Neuronal stem cell (in vitro differentiated cells): ENCODE measurements at regions not wholly inside any gene's neighbourhood (a gene's known extent, or its start where the extent isn't known, plus 50 kb on each side); places are given as distances from the start of the nearest gene placed in this dataset.

Source experiments
- DNase-seq: peaks from one replicate; pipeline ENCODE4 v3.0.0-alpha.2; 2013; ENCODE audit warnings: low spot score
- H2AFZ ChIP-seq: one replicate; pipeline ENCODE4 v1.6.1; 2013; ENCODE audit warnings: mild to moderate bottlenecking, low read length, inconsistent platforms
- H2AK5ac ChIP-seq: 2 replicates; pipeline ENCODE4 v1.6.1; 2013; ENCODE audit warnings: low read depth, mild to moderate bottlenecking, inconsistent platforms, low read length, moderate library complexity, mixed read lengths
- H2BK120ac ChIP-seq: 2 replicates; pipeline ENCODE4 v1.6.1; 2013; ENCODE audit warnings: low read depth, mild to moderate bottlenecking, inconsistent platforms, low read length, moderate library complexity, mixed read lengths
- H2BK12ac ChIP-seq: one replicate; pipeline ENCODE4 v1.6.1; 2013; ENCODE audit warnings: low read length, inconsistent platforms
- H2BK15ac ChIP-seq: 2 replicates; pipeline ENCODE4 v1.6.1; 2013; ENCODE audit warnings: mild to moderate bottlenecking, low read length, inconsistent platforms, mixed read lengths
- H2BK5ac ChIP-seq: one replicate; pipeline ENCODE4 v1.6.1; 2013; ENCODE audit warnings: inconsistent platforms, mild to moderate bottlenecking, low read length, moderate library complexity
- H3K14ac ChIP-seq: one replicate; pipeline ENCODE4 v1.6.1; 2013; ENCODE audit warnings: low read length, inconsistent platforms
- H3K18ac ChIP-seq: 2 replicates; pipeline ENCODE4 v1.6.1; 2013; ENCODE audit warnings: low read length, inconsistent platforms
- H3K23ac ChIP-seq: 2 replicates; pipeline ENCODE4 v1.6.1; 2013; ENCODE audit warnings: low read depth, mild to moderate bottlenecking, mixed read lengths, low read length, inconsistent platforms; ENCODE audit not compliant: poor library complexity
- H3K27ac ChIP-seq: replicated peaks from 3 replicates; pipeline ENCODE4 v1.5.1; 2013; ENCODE audit warnings: low read length, inconsistent platforms
- H3K27me3 ChIP-seq, 3 experiments: 2 replicates each; pipeline ENCODE4 v1.6.1; 2013; ENCODE audit warnings: low read length in 3 of 3, mild to moderate bottlenecking in 2 of 3, inconsistent platforms in 1 of 3, low read depth in 1 of 3, mixed read lengths in 1 of 3, moderate library complexity in 1 of 3; ENCODE audit not compliant: control insufficient read depth in 3 of 3, insufficient read depth in 3 of 3
- H3K36me3 ChIP-seq, 2 donors: replicated peaks in 1 of 2; 2 replicates each; pipeline ENCODE4 v1.6.1; 2013; ENCODE audit warnings: low read length in 2 of 2; ENCODE audit not compliant: control insufficient read depth in 2 of 2, insufficient read depth in 2 of 2
- H3K4ac ChIP-seq: 2 replicates; pipeline ENCODE4 v1.6.1; 2013; ENCODE audit warnings: inconsistent platforms, mild to moderate bottlenecking, low read length, moderate library complexity
- H3K4me1 ChIP-seq, 2 donors: 1 replicate in 1 of 2; 2 replicates in 1 of 2; pipeline ENCODE4 v1.6.1; 2013; ENCODE audit warnings: low read length in 2 of 2, low read depth in 1 of 2; ENCODE audit not compliant: control insufficient read depth in 2 of 2, insufficient read depth in 1 of 2
- H3K4me2 ChIP-seq: one replicate; pipeline ENCODE4 v1.6.1; 2013; ENCODE audit warnings: mild to moderate bottlenecking, low read length, inconsistent platforms; ENCODE audit not compliant: insufficient read depth, poor library complexity, severe bottlenecking
- H3K4me3 ChIP-seq, 2 donors: 2 replicates each; pipeline ENCODE4 v1.5.1; 2013; ENCODE audit warnings: low read length in 2 of 2, mild to moderate bottlenecking in 2 of 2, inconsistent platforms in 1 of 2, moderate library complexity in 1 of 2
- H3K79me1 ChIP-seq: one replicate; pipeline ENCODE4 v1.6.1; 2013; ENCODE audit warnings: low read depth, mild to moderate bottlenecking, inconsistent platforms, low read length, moderate library complexity
- H3K9ac ChIP-seq: one replicate; pipeline ENCODE4 v1.6.1; 2013; ENCODE audit warnings: mild to moderate bottlenecking, low read depth, low read length, inconsistent platforms; ENCODE audit not compliant: poor library complexity
- H3K9me3 ChIP-seq, 2 donors: replicated peaks in 1 of 2; 2 replicates each; pipeline versions ENCODE3 to v1.6.1; 2013; ENCODE audit warnings: low read length in 2 of 2, mild to moderate bottlenecking in 2 of 2, inconsistent platforms in 1 of 2, low read depth in 1 of 2, mixed read lengths in 1 of 2, moderate library complexity in 1 of 2; ENCODE audit not compliant: control insufficient read depth in 2 of 2, insufficient read depth in 1 of 2
- H4K8ac ChIP-seq: one replicate; pipeline ENCODE4 v1.6.1; 2013; ENCODE audit warnings: low read depth, mild to moderate bottlenecking, inconsistent platforms, low read length, moderate library complexity
- H4K91ac ChIP-seq: one replicate; pipeline ENCODE4 v1.6.1; 2013; ENCODE audit warnings: low read length, low read depth, mild to moderate bottlenecking, inconsistent platforms; ENCODE audit not compliant: poor library complexity
- WGBS, 2 donors: extraction: QIAGEN DNeasy Blood & Tissue Kit; methylation state at CpG; one replicate each; pipeline ENCODE4 v1.1.7; 2013; ENCODE audit warnings: missing lambda C conversion rate in 2 of 2, mixed read lengths in 1 of 2; ENCODE audit not compliant: insufficient read length in 2 of 2, insufficient replicate concordance in 1 of 2; ENCODE audit errors: extremely low coverage in 2 of 2; 5-methylcytosine and 5-hydroxymethylcytosine counted together

DNA sequence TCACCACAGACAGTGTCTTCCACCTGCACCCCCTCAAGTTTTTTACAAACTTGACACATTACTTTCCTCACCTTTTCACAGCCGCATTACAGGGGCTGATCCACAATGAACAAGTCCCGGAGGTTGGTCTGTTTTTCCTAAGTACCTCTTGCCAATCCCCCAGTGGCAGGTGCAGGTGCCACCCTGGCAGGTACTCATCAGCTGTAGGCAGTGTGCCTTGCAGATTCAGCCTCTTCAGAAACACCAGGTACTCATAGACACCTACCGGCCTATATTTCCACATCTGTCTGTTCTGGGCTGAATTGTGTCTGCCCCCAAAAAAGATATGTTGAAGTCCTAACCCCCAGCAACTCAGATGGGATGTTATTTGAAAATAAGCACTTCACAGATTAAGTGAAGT is 81.4 kb upstream of the CNIH3 start:
- no CpG with 5 or more reads among the region's 3 CpGs for WGBS, 2 donors
- H3K4me3 ChIP-seq = no peak overlapping the region

DNA sequence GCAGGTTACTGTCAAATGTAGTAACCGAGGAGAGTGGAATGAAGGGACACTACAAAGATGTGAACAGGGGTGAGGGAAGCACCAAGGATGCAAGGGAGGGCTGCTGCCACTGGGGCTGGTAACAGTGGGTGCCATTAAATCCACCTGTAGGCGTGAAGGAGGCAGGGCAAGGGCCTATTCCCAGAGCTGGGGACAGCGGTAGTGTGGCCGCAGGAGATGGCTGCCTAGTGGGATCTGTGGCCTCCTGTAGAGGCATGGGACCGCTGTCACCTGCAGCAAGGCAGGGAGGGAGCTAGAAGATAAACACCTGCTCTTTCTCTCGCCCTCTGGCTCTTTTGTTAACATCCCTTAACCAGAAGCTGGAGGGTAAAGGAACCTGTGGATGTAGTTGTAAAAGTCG is 80.5 kb upstream of the CNIH3 start:
- H3K27ac ChIP-seq = no peak overlapping the region

More for the DNA sequence above, 81.4 kb upstream of the CNIH3 start:
- Histone ChIP-seq H2BK12ac (no peak overlapping the region), H2AFZ (no peak overlapping the region), H2BK5ac (no peak overlapping the region), H3K27ac (no peak overlapping the region), H3K36me3 (no peaks in the 10 kb centered on the region), H3K4ac (no peak overlapping the region), H3K23ac (no peak overlapping the region), H3K27me3 (no peaks in the 10 kb centered on the region), H4K8ac (no peak overlapping the region), H3K4me2 (no peak overlapping the region), H3K4me1 (no peaks in the 10 kb centered on the region), H2BK15ac (no peak overlapping the region), H2BK120ac (no peak overlapping the region), H3K14ac (no peak overlapping the region), H3K18ac (no peak overlapping the region), H2AK5ac (no peak overlapping the region), H4K91ac (no peak overlapping the region), H3K79me1 (no peaks in the 10 kb centered on the region), H3K9me3 (no peaks in the 10 kb centered on the region), H3K9ac (no peak overlapping the region)
- DNase-seq = no peak

DNA sequence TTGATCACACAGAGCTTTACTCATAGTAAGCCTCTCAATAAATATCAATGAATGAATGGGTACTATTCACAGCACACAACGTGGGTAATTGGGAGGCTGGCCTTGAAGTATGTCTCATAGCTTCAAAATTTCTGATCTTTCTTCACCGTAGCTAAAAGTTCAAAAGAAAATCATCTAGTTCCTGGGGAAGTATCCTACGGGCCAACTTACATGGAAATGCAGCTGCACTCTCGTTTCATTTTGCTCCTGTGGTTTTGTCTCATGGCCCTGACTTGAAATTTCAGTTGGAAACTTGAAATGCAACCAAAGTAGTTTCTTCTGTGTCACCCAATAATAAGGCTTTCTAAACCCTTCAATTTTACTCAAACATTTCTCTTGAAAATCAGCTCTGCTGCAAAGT is 76.1 kb upstream of the CNIH3 start:
- Histone ChIP-seq H4K91ac (no peak overlapping the region), H3K14ac (no peak overlapping the region), H3K27ac (no peak overlapping the region), H2BK15ac (no peak overlapping the region), H3K9me3 (no peaks in the 10 kb centered on the region), H3K36me3 (no peaks in the 10 kb centered on the region), H4K8ac (no peak overlapping the region), H3K23ac (no peak overlapping the region), H2AFZ (no peak overlapping the region), H3K4me1 (peaks cover 0 to 6% of the 10 kb centered on the region in 2 donors), H3K27me3 (no peaks in the 10 kb centered on the region), H3K4me2 (no peak overlapping the region), H3K4me3 (no peak overlapping the region), H2BK120ac (no peak overlapping the region), H2BK5ac (no peak overlapping the region), H3K18ac (no peak overlapping the region), H3K4ac (no peak overlapping the region), H3K9ac (no peak overlapping the region), H2AK5ac (no peak overlapping the region), H3K79me1 (no peaks in the 10 kb centered on the region), H2BK12ac (no peak overlapping the region)
- DNase-seq = no peak
- WGBS, 2 donors = no CpG with 5 or more reads among the region's 4 CpGs

More for the DNA sequence above, 80.5 kb upstream of the CNIH3 start:
- H2BK15ac ChIP-seq = no peak overlapping the region
- WGBS, 2 donors = no CpG with 5 or more reads among the region's 7 CpGs
- H2AFZ ChIP-seq = no peak overlapping the region
- no peak for DNase-seq
- no peak overlapping the region for H2AK5ac ChIP-seq
- no peak overlapping the region for H3K14ac ChIP-seq
- H4K91ac ChIP-seq = no peak overlapping the region
- H3K9ac ChIP-seq = peak overlapping the region; percentile 39
- H3K4me1 ChIP-seq = no peaks in the 10 kb centered on the region
- H3K23ac ChIP-seq = no peak overlapping the region
- H2BK120ac ChIP-seq = no peak overlapping the region
- H2BK12ac ChIP-seq = no peak overlapping the region
- H3K9me3 ChIP-seq = no peaks in the 10 kb centered on the region
- H2BK5ac ChIP-seq = no peak overlapping the region
- H4K8ac ChIP-seq = no peak overlapping the region
- no peaks in the 10 kb centered on the region for H3K36me3 ChIP-seq
- no peak overlapping the region for H3K18ac ChIP-seq
- no peak overlapping the region for H3K4ac ChIP-seq
- H3K27me3 ChIP-seq = no peaks in the 10 kb centered on the region
- H3K4me2 ChIP-seq = no peak overlapping the region
- H3K4me3 ChIP-seq = no peak overlapping the region
- no peaks in the 10 kb centered on the region for H3K79me1 ChIP-seq

DNA sequence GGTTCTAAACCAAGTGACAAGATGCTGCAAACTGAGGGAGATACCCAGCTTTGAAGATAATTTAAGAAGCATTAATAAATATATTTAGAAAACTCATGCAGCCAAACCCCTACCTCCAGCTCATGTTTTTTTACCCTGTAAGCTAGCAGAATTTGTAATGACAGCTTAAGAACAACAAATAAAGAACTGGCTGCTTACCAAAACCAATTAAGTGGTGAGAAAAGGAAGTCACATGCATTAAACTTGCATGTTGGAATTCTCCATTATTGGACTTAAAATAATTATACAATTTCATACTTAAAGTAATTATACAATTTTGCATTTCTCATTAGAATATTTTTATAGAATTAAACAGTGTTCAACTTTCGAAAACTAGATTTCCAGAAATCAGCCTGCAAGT is 75.6 kb upstream of the CNIH3 start:
- H3K4me2 ChIP-seq = no peak overlapping the region
- H2BK120ac ChIP-seq = no peak overlapping the region
- no peak overlapping the region for H2AK5ac ChIP-seq
- no peak overlapping the region for H3K4me3 ChIP-seq
- no peaks in the 10 kb centered on the region for H3K36me3 ChIP-seq
- DNase-seq = no peak
- no peak overlapping the region for H3K18ac ChIP-seq
- H3K23ac ChIP-seq = no peak overlapping the region
- no peak overlapping the region for H2BK15ac ChIP-seq
- H4K8ac ChIP-seq = no peak overlapping the region
- WGBS, 2 donors = no CpG with 5 or more reads among the region's 1 CpG
- H3K4ac ChIP-seq = no peak overlapping the region
- H3K4me1 ChIP-seq = peaks cover 0 to 6% of the 10 kb centered on the region in 2 donors
- H2BK5ac ChIP-seq = no peak overlapping the region
- H2AFZ ChIP-seq = no peak overlapping the region
- H3K9ac ChIP-seq = no peak overlapping the region
- H2BK12ac ChIP-seq = no peak overlapping the region
- H3K9me3 ChIP-seq = no peaks in the 10 kb centered on the region
- H3K14ac ChIP-seq = no peak overlapping the region
- no peak overlapping the region for H3K27ac ChIP-seq
- no peaks in the 10 kb centered on the region for H3K27me3 ChIP-seq
- no peak overlapping the region for H4K91ac ChIP-seq
- no peaks in the 10 kb centered on the region for H3K79me1 ChIP-seq
